ENCODE measurements at regions not wholly inside any gene's neighbourhood (a gene's known extent, or its start where the extent isn't known, plus 50 kb on each side); places are given as distances from the start of the nearest gene placed in this dataset.

DNA sequence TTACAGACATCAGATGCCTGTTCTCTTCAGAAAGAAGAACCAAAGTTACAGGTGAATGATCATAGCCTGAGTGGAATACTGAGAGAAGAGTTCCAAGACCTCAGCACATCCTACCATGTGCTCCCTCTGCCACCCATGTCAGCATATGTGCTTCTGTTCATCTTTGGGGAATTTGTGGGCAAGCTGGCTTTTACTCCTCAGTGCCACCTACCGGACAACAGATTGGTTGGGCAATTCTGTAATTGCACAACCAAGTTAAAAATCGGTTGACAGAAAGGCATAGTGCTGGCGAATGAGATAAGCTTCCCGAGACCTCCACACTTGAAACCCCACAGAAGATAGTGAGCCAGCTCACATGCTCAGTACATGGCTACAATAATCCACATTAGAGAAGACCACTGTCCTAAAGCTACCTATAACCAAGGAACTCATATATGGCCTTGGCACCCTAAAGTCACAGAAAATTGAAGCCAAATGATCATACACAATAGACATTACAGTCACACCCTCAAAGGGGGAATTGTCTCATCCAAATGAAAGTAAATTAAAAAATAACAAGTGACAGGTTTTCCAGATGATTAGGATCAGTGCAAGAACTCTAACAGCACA is 1238.0 kb upstream of the NUDT12 start:
- Histone ChIP-seq H3K9me3 (no peaks in the 10 kb centered on the region), H3K4me3 (no peak overlapping the region), H3K36me3 (no peaks in the 10 kb centered on the region), H3K27me3 (no peaks in the 10 kb centered on the region), H3K4me1 (no peaks in the 10 kb centered on the region), H3K27ac (no peak overlapping the region)
- TF ChIP-seq, protein P1, sequence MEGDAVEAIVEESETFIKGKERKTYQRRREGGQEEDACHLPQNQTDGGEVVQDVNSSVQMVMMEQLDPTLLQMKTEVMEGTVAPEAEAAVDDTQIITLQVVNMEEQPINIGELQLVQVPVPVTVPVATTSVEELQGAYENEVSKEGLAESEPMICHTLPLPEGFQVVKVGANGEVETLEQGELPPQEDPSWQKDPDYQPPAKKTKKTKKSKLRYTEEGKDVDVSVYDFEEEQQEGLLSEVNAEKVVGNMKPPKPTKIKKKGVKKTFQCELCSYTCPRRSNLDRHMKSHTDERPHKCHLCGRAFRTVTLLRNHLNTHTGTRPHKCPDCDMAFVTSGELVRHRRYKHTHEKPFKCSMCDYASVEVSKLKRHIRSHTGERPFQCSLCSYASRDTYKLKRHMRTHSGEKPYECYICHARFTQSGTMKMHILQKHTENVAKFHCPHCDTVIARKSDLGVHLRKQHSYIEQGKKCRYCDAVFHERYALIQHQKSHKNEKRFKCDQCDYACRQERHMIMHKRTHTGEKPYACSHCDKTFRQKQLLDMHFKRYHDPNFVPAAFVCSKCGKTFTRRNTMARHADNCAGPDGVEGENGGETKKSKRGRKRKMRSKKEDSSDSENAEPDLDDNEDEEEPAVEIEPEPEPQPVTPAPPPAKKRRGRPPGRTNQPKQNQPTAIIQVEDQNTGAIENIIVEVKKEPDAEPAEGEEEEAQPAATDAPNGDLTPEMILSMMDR (IDR thresholded peaks at IDR 0.05), result no peak
- intact Hi-C loops (cut with DNase I), result no loop called here
- no peak for DNase-seq (ENCODE audit: low spot score in 2 of 2)

DNA sequence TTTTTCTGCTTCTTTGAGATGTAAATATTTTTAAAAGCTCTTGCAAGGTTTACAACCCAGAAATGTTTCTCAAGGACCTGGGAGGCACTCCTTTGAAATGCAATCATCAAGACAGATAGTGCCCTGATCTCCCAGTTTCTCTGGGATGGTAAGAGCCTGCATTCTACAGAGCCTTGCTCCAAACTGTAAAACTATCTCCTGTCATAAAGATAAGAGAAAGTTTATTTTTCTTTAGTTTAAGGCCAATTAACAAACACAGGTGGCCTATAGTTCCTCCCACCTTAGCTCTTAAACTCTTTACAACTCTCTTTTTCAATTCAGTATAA is 1231.1 kb upstream of the NUDT12 start:
- TF ChIP-seq, protein P1 (IDR thresholded peaks at IDR 0.05), result no peak
- Histone ChIP-seq H3K9me3 (no peaks in the 10 kb centered on the region), H3K27ac (no peak overlapping the region), H3K36me3 (no peaks in the 10 kb centered on the region), H3K4me3 (no peak overlapping the region), H3K27me3 (no peaks in the 10 kb centered on the region), H3K4me1 (no peaks in the 10 kb centered on the region)
- intact Hi-C loops (cut with DNase I), result no loop called here
- no peak for DNase-seq (ENCODE audit: low spot score in 2 of 2)

DNA sequence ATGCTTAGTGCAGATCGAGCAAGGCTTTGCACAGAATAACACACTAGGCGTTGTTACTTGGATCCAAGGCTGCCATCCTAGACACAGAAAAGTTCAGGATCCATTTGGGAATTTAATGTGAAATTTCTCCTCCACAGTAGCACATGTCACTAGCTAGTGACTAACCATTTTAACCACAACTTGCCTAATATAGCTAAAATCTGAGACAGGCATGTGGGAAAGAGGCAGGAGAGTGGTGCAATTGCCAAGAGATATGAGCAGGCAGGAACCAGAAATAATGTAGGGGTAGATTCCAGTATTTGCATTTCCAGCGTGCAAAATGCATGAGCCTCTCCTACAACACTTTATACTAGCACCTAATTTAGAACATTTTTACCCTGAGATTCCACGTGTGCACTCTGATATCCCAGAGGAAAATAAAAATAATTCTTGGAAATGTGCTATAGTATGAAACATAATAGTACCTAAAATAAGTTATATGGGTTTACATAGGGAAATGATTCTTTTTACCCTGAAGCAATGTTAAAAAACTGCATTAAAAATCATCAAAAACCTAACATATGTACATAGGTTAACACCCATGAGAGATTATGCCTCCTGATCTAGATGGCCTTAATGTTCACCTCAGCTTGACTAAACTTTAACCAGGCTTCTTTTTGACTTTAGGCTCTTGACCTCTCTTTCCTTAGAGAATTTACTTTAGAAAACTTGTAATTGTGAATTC is 1230.6 kb upstream of the NUDT12 start:
- Histone ChIP-seq H3K4me1 (no peaks in the 10 kb centered on the region), H3K4me3 (no peak overlapping the region), H3K27me3 (no peaks in the 10 kb centered on the region), H3K9me3 (no peaks in the 10 kb centered on the region), H3K36me3 (no peaks in the 10 kb centered on the region), H3K27ac (no peak overlapping the region)
- DNase-seq (ENCODE audit: low spot score in 2 of 2), result no peak
- TF ChIP-seq, protein P1 (IDR thresholded peaks at IDR 0.05), result no peak
- intact Hi-C loops (cut with DNase I), result no loop called here

DNA sequence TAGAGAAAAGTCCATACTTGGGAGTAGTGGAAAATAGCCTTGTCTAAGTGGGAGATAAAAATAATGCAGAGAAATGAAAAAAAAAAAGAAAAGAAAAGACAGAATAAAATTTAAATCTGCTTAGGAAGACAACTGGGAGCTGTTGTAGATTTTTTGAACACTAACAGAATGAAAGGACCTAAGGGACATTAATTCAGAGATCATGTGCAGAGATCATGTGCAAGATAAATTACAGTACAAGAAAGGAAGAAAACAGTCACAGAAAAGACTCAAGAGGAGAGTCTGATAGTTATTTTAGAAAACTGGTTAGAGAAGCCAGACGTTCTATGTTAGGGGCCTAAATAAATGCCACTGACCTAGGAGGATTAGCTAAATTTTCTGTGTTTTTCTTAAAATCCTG is 1226.8 kb upstream of the NUDT12 start:
- Histone ChIP-seq H3K27me3 (no peaks in the 10 kb centered on the region), H3K4me1 (no peaks in the 10 kb centered on the region), H3K27ac (no peak overlapping the region)

DNA sequence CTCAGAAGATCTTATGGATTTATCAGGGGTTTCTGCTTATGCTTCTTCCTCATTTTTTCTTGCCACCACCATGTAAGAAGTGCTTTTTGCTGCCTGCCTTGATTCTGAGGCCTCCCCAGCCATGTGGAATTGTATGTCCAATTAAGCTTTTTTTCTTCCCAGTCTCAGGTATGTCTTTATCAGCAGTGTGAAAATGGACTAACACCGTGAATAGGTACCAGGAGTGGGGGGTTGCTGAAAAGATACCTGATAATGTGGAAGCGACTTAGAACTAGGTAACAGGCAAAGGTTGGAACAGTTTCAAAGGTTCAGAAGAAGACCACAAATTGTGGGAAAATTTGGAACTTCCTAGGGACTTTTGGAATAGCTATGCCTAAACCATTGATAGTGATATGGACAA is 1222.5 kb upstream of the NUDT12 start:
- Histone ChIP-seq H3K27ac (no peak overlapping the region), H3K4me1 (no peaks in the 10 kb centered on the region), H3K4me3 (no peak overlapping the region), H3K9me3 (no peaks in the 10 kb centered on the region), H3K36me3 (no peaks in the 10 kb centered on the region), H3K27me3 (no peaks in the 10 kb centered on the region)
- DNase-seq (ENCODE audit: low spot score in 2 of 2), result no peak
- TF ChIP-seq, protein P1 (IDR thresholded peaks at IDR 0.05), result no peak
- intact Hi-C loops (cut with DNase I), result no loop called here

More for the DNA sequence above, 1226.8 kb upstream of the NUDT12 start:
- Histone ChIP-seq H3K9me3 (no peaks in the 10 kb centered on the region), H3K36me3 (no peaks in the 10 kb centered on the region), H3K4me3 (no peak overlapping the region)
- no peak for DNase-seq (ENCODE audit: low spot score in 2 of 2)
- TF ChIP-seq, protein P1 (IDR thresholded peaks at IDR 0.05), result no peak
- intact Hi-C loops (cut with DNase I), result no loop called here

Data from ascending aorta (tissue), 2 donors.